NCI-H1930 (cell line): ENCODE measurements at regions not wholly inside any gene's neighbourhood (a gene's known extent, or its start where the extent isn't known, plus 50 kb on each side); places are given as distances from the start of the nearest gene placed in this dataset.

Source experiments
- DNase-seq, 2 experiments: peaks; one replicate each; lab custom pipeline; 2025; lab: John Stamatoyannopoulos, UW

GRCh38 chr11:128300785-128301184 lies 286.6 kb downstream of the ETS1 start:
- no peak for DNase-seq

GRCh38 chr11:128299132-128299726 lies 288.1 kb downstream of the ETS1 start:
- DNase-seq = no peak

GRCh38 chr11:128298271-128298670 lies 289.1 kb downstream of the ETS1 start:
- no peak for DNase-seq

GRCh38 chr11:128297805-128298204 lies 289.6 kb downstream of the ETS1 start:
- DNase-seq = no peak

GRCh38 chr11:128297091-128297651 lies 290.2 kb downstream of the ETS1 start:
- DNase-seq = peak in 1 of 2 experiments; percentile 1

- DNase-seq = no peak
Observed at GRCh38 chr11:128294671-128295050, 292.7 kb downstream of the ETS1 start.

GRCh38 chr11:128294001-128294670 lies 293.2 kb downstream of the ETS1 start:
- no peak for DNase-seq

GRCh38 chr11:128291835-128292234 lies 295.5 kb downstream of the ETS1 start:
- DNase-seq = no peak

GRCh38 chr11:128291007-128291406 lies 296.4 kb downstream of the ETS1 start:
- DNase-seq = no peak

- DNase-seq = peak in 1 of 2 experiments; percentile 42
Observed at GRCh38 chr11:128290106-128290840, 297.1 kb downstream of the ETS1 start.

- no peak for DNase-seq
Observed at GRCh38 chr11:128289048-128289447, 298.3 kb downstream of the ETS1 start.

- no peak for DNase-seq
Observed at GRCh38 chr11:128288368-128288767, 299.0 kb downstream of the ETS1 start.

GRCh38 chr11:128285321-128285720 lies 302.0 kb downstream of the ETS1 start:
- no peak for DNase-seq

- no peak for DNase-seq
Observed at GRCh38 chr11:128284634-128285033, 302.7 kb downstream of the ETS1 start.

GRCh38 chr11:128283451-128283850 lies 303.9 kb downstream of the ETS1 start:
- no peak for DNase-seq

GRCh38 chr11:128282053-128282452 lies 305.3 kb downstream of the ETS1 start:
- DNase-seq = no peak

GRCh38 chr11:128279866-128280265 lies 307.5 kb downstream of the ETS1 start:
- DNase-seq = no peak

GRCh38 chr11:128273736-128274135 lies 313.6 kb downstream of the ETS1 start:
- no peak for DNase-seq

GRCh38 chr11:128271401-128271800 lies 316.0 kb downstream of the ETS1 start:
- DNase-seq = no peak

GRCh38 chr11:128269466-128269865 lies 317.9 kb downstream of the ETS1 start:
- DNase-seq = no peak

- DNase-seq = no peak
Observed at GRCh38 chr11:128266893-128267292, 320.5 kb downstream of the ETS1 start.

- DNase-seq = no peak
Observed at GRCh38 chr11:128262463-128263345, 324.7 kb downstream of the ETS1 start.
